ENCODE measurements at regions not wholly inside any gene's neighbourhood (a gene's known extent, or its start where the extent isn't known, plus 50 kb on each side); places are given as distances from the start of the nearest gene placed in this dataset.

DNA sequence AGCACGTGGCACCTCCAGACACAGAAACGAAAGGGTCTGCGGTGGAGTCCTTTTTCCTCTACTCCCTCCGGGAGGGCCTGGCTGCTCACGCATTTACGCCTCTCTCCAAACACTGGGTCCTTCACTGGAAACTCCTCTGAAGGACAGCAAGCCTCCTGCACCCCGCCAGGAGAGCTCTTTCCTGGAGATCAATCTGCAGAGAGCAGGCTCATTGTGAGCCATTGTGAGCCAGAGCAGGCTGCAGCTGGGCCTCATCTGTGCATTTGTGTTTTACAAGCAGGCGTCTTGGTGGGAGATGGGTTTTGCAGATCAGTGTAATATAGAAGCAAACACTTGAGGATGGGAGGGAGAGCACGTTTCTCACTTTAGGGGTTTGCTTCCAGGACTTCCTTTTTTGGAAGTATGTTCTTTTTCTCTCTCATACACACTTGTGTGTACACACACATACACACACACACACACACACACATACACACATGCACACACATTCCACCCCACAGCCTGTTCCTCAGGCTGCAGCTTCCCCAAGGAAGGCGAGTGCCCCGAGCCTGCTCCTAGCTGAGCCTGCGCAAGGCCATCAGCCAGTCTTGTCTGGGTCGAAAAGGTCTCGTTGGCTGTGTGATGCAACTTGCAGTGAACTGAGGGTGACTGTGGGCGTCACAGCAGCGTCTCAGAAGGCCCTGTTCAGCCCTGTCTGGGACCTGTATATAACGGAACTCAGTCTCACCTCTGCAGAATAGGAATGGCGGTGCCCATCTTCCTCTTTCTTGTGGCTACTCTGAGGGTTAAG is 163.5 kb downstream of the GLI2 start:
- ATAC-seq (ENCODE audit: low FRiP score in 2 of 2) (peak; percentile 13 to 44), DNase-seq (no peak)
- WGBS, 2 donors, result 62 to 68% methylated on average over 18 of the region's 18 CpGs
- no peaks in the 10 kb centered on the region for H3K4me1 ChIP-seq
- no peak overlapping the region for H3K27ac ChIP-seq
- no peaks in the 10 kb centered on the region for H3K36me3 ChIP-seq
- TF ChIP-seq, protein P1, sequence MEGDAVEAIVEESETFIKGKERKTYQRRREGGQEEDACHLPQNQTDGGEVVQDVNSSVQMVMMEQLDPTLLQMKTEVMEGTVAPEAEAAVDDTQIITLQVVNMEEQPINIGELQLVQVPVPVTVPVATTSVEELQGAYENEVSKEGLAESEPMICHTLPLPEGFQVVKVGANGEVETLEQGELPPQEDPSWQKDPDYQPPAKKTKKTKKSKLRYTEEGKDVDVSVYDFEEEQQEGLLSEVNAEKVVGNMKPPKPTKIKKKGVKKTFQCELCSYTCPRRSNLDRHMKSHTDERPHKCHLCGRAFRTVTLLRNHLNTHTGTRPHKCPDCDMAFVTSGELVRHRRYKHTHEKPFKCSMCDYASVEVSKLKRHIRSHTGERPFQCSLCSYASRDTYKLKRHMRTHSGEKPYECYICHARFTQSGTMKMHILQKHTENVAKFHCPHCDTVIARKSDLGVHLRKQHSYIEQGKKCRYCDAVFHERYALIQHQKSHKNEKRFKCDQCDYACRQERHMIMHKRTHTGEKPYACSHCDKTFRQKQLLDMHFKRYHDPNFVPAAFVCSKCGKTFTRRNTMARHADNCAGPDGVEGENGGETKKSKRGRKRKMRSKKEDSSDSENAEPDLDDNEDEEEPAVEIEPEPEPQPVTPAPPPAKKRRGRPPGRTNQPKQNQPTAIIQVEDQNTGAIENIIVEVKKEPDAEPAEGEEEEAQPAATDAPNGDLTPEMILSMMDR (IDR thresholded peaks at IDR 0.05), result no peak
- TF ChIP-seq EP300 (IDR thresholded peaks at IDR 0.05) (no peak), POLR2A (IDR thresholded peaks at IDR 0.05) (no peak), POLR2AphosphoS5 (IDR thresholded peaks at IDR 0.05) (no peak)
- H3K27me3 ChIP-seq, result no peaks in the 10 kb centered on the region
- H3K4me3 ChIP-seq, result no peak overlapping the region
- no peaks in the 10 kb centered on the region for H3K9me3 ChIP-seq

GRCh38 chr2:120899771-120900170 is 164.1 kb downstream of the GLI2 start:
- Histone ChIP-seq H3K4me1 (peaks cover 0 to 3% (median 0%) of the 10 kb centered on the region in 4 donors), H3K27ac (no peak overlapping the region), H3K27me3 (no peaks in the 10 kb centered on the region), H3K9me3 (no peaks in the 10 kb centered on the region), H3K36me3 (no peaks in the 10 kb centered on the region), H3K4me3 (no peak overlapping the region)
- WGBS, 2 donors, result 77 to 90% methylated on average over 6 of the region's 6 CpGs
- DNase-seq (no peak), ATAC-seq (ENCODE audit: low FRiP score in 2 of 2) (no peak)
- no peak for TF ChIP-seq POLR2A (IDR thresholded peaks at IDR 0.05)
- no peak for TF ChIP-seq EP300 (IDR thresholded peaks at IDR 0.05)
- TF ChIP-seq, protein P1 (IDR thresholded peaks at IDR 0.05), result no peak
- TF ChIP-seq POLR2AphosphoS5 (IDR thresholded peaks at IDR 0.05), result no peak

DNA sequence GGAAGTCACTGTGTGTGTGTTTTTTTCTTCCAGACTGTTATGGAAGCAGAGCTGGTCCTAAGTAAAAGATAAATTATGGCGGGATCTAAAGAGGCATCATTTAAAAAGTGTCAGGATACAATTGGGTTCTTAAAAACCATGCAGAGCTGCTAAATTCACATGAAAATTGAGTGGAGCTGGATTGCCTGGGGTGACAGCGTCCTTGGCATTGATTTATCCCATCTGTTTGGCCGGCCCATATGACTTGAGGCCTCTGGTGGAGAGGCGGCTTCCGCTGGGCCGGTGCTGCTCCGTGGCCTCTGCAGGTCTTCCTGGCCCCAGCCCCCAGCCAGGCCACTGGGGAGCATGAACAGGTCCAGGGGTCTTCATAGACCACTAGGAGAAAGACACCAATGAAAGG is 165.5 kb downstream of the GLI2 start:
- 55 to 84% methylated on average over 7 of the region's 7 CpGs for WGBS, 2 donors
- ATAC-seq (ENCODE audit: low FRiP score in 2 of 2) (no peak), DNase-seq (no peak)
- Histone ChIP-seq H3K4me1 (peaks cover 0 to 3% (median 0%) of the 10 kb centered on the region in 4 donors), H3K27ac (no peak overlapping the region), H3K27me3 (no peaks in the 10 kb centered on the region), H3K4me3 (no peak overlapping the region), H3K9me3 (no peaks in the 10 kb centered on the region), H3K36me3 (no peaks in the 10 kb centered on the region)
- TF ChIP-seq, protein P1 (IDR thresholded peaks at IDR 0.05), result no peak
- no peak for TF ChIP-seq EP300 (IDR thresholded peaks at IDR 0.05)
- TF ChIP-seq POLR2A (IDR thresholded peaks at IDR 0.05), result no peak
- no peak for TF ChIP-seq POLR2AphosphoS5 (IDR thresholded peaks at IDR 0.05)

DNA sequence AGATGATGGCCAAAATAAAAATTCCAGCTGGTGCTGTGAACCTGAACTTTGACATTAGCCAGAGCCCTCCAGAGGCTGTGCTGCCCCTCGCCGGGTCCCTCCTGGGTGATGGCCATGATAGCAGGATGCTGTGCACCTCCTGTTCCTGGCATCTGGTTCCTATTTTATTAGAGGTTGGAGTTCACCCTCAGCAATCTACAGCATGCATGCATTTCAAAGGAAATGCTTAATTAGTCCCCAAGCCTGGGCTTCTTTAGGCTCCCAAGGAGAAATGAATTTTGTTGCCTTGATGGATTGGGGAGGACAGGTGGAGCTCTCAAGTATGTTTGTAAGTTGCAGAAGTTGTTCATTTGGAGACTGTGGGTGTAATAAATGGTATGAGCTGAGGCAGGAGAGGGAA is 166.9 kb downstream of the GLI2 start:
- ATAC-seq (ENCODE audit: low FRiP score in 2 of 2), result no peak
- WGBS, 2 donors, result 45 to 59% methylated on average over 2 of the region's 2 CpGs
- DNase-seq, result no peak
- TF ChIP-seq POLR2AphosphoS5 (IDR thresholded peaks at IDR 0.05) (no peak), POLR2A (IDR thresholded peaks at IDR 0.05) (no peak), EP300 (IDR thresholded peaks at IDR 0.05) (no peak)
- TF ChIP-seq, protein P1 (IDR thresholded peaks at IDR 0.05), result no peak
- no peaks in the 10 kb centered on the region for H3K36me3 ChIP-seq
- no peak overlapping the region for H3K4me3 ChIP-seq
- H3K4me1 ChIP-seq, result peaks cover 0 to 3% (median 0%) of the 10 kb centered on the region in 4 donors
- H3K9me3 ChIP-seq, result no peaks in the 10 kb centered on the region
- H3K27me3 ChIP-seq, result no peaks in the 10 kb centered on the region
- no peak overlapping the region for H3K27ac ChIP-seq

- TF ChIP-seq, protein P1 (IDR thresholded peaks at IDR 0.05), result no peak
- TF ChIP-seq POLR2AphosphoS5 (IDR thresholded peaks at IDR 0.05), result no peak
- no peak for TF ChIP-seq POLR2A (IDR thresholded peaks at IDR 0.05)
- no peak for TF ChIP-seq EP300 (IDR thresholded peaks at IDR 0.05)
- Histone ChIP-seq H3K36me3 (no peaks in the 10 kb centered on the region), H3K4me3 (no peak overlapping the region), H3K9me3 (no peaks in the 10 kb centered on the region), H3K27ac (no peak overlapping the region), H3K27me3 (no peaks in the 10 kb centered on the region), H3K4me1 (peaks cover 0 to 3% (median 0%) of the 10 kb centered on the region in 4 donors)
- 63 to 82% methylated on average over 3 to 8 of the region's 8 CpGs for WGBS, 2 donors
- no peak for DNase-seq
- ATAC-seq (ENCODE audit: low FRiP score in 2 of 2), result no peak
Measured at GRCh38 chr2:120904379-120904778, 168.7 kb downstream of the GLI2 start.

All from upper lobe of left lung (tissue), 6 donors.